AG08396 (cell line): ENCODE measurements at regions not wholly inside any gene's neighbourhood (a gene's known extent, or its start where the extent isn't known, plus 50 kb on each side); places are given as distances from the start of the nearest gene placed in this dataset.
"Not testable (repeated sequence)": the region's sequence is repeated elsewhere in the genome, so short reads cannot be mapped to it uniquely, and the experiment has no call there.

ENCODE experiments used
- DNase-seq: peaks from one replicate; pipeline ENCODE4 v3.0.0; 2012; ENCODE audit warnings: low spot score, mixed read lengths

DNA sequence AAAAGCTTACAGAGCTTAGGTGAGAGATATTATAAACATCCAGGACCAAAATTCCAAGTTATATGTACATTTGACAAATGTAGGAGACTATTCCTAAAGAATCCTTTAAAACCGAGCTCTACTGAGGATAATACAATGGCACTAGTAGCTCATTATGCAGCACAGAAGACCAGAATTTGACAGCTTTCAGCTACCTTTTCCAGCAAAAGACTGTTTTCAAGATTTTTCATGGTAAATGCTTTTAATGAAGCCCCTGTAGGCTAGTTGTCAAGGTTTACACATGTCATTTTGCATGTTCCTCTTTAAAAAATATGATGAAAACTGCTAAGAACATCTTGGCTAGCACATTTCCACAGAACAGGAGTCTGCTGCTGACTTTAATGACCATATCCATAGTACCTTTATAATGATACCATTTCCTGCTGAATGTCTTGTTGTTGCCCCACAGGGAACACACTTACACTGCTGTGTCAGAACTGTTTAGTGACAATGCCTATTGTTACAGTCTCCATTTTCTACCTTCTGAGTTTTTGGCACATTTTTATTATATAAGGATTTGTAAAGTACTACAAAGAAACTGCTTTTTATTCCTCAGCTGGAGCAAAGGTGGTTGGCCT is 1382.3 kb downstream of the RAPGEF2 start:
- DNase-seq = no peak

DNA sequence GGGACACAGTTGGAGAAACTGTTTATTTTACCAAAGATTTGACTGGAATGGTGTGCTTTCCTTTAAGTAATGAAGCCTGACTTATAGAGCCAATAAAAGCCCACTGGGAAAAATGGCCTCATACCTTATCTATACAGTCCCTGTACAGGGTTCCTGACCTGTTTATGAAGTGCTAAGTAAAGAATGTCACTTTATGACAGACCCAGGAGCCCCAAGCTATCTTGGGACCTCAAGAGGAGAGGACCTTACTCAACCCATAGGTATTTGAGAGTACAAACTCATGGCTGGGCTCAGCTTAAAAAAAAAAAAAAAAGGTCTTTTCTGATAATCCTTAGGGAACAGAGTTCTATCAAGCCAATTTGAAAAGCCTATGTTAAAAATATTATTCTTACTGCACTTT is 1389.3 kb downstream of the RAPGEF2 start:
- no peak for DNase-seq

DNA sequence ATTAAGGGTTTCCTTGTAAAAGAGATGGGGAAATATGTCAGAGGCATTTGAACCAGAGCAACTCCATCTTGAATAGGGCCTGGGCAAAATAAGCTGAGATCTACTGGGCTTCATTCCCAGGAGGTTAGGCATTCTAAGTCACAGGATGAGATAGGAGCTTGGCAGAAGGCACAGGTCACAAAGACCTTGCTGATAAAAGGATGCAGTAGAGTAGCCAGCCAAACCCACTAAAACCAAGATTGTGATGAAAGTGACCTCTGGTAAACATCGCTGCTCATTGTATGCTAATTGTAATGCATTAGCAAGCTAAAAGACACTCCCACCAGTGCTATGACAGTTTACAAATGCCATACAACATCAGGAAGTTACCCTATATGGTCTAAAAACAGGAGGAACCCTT is 1390.3 kb downstream of the RAPGEF2 start:
- DNase-seq = no peak

DNA sequence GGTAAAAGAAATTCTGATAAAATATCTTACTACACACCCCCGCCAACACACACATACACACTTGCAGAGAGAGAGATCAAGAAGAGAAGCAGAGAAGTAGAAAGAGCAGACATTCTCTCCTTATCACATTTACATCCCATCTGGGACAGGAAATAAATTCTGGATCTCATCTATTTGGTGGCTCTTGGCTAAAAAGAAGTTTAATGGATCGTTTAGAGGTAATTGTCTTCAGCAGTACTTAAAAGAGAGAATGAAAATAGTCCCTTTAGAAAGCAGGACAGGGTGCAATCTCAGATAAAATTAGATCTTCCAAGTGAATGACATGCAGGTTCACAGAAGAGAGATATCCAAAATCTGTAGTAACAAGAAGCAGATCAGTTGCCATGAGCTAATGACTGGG is 1392.5 kb downstream of the RAPGEF2 start:
- no peak for DNase-seq

DNA sequence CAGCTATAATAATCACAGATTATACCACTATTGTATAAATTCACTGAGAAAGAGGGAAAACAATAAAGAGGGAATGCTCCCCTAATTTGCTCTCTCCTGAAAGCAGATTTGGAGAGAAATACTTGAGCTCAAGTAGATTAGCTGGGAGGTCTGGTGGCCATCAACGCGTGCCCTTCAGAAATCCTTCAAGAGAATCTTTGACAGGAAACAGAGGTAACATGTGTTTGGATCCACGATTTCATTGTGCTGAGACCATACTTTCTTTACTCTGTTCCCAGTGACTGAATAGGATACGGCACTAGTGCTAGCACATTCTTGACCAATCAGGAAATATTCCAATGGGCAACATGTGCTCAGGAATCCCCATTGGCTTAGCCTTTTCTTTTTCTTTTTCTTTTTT is 1395.3 kb downstream of the RAPGEF2 start:
- no peak for DNase-seq

- DNase-seq = no peak
Measured at GRCh38 chr4:160505724-160506123, 1402.8 kb downstream of the RAPGEF2 start.

- no peak for DNase-seq
Measured at GRCh38 chr4:160510928-160511327, 1408.0 kb downstream of the RAPGEF2 start.

GRCh38 chr4:160514126-160514525 is 1411.2 kb downstream of the RAPGEF2 start:
- DNase-seq = no peak

DNA sequence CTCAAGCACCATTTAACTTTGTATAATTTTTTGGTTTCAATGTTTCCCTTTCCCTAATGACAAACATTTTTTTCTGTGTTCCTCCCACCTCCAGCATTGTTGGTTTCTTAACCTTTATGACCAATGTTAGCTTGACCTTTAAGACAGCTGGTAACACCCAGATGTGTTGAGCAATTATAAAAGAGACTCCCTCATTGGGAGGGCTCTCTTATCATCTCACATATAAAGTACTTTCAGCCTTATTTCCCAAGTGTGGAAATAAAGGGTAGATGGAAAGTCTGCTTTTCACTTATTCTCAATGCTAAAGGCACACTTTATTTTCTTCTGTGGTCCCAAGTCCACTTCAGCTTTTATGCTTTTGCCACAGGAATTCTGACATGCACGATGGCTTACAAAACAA is 1420.4 kb downstream of the RAPGEF2 start:
- no peak for DNase-seq

GRCh38 chr4:160537681-160538080 is 1434.8 kb downstream of the RAPGEF2 start:
- DNase-seq = no peak

DNA sequence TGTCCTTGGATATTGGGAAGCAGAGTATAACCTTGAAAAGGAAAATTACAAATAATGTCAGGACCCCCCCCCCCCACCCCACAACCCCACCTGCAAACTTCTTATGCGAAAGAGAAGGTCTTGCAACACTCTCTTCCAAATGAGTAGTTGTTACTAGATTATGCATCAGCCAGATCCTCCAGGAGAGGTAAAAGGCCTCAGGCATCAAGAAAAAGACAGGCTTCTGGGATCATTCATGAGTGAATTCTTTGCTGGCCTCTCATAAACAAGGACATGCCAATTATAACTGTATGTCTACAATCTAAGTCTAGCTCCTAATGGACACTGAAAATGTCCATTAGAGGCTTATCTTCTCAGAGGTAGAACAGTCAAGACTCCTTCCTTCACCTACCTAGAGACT is 1443.3 kb downstream of the RAPGEF2 start:
- DNase-seq = no peak

DNA sequence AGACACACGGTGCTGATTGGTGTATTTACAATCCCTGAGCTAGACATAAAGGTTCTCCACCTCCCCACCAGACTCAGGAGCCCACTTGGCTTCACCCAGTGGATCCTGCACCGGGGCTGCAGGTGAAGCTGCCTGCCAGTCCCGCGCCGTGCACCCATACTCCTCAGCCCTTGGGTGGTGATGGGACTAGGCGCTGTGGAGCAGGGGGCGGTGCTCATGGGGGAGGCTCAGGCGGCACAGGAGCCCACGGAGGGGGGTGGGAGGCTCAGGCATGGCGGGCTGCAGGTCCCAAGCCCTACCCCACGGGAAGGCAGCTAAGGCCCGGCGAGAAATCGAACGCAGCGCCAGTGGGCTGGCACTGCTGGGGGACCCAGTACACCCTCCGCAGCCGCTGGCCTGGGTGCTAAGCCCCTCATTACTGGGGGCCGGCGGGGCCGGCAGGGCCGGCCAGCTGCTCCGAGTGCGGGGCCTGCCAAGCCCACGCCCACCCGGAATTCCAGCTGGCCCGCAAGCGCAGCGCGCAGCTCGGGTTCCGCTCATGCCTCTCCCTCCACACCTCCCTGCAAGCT is 1447.2 kb downstream of the RAPGEF2 start:
- not testable (repeated sequence) for DNase-seq

- no peak for DNase-seq
Measured at GRCh38 chr4:160562661-160563060, 1459.8 kb downstream of the RAPGEF2 start.

DNA sequence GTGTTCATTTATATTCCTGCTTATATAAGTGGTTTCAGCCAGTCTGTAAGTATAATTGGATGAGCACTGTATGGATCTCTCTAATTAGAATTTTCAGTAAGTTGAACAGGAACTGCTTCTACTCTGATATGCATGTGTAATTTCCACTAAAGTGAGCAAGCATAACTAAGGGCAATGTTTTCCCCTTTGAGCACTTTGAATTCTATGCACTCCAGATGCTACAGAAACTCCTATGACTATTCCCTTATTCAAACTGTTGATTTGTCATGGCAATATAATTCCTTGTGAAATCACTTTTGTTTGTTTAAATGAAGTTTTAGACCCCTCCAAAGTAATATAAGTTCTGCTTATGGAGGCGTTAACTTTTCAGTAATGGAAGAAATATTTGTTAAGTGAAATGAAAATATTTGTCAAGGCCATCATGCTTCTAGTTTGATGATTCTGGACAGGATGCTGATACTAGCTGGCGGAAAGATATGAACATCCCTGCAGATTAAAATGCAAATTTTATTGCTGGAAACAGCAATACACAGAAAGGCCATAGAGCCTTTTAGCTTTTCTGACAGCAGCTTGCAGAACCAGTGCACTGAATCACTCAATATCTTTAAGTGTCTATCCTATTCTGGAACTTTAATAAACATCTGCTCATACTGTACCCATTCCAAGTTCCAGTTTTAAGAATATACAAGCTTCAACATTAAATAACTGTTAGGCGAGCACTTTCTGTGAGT is 1460.8 kb downstream of the RAPGEF2 start:
- DNase-seq = no peak

DNA sequence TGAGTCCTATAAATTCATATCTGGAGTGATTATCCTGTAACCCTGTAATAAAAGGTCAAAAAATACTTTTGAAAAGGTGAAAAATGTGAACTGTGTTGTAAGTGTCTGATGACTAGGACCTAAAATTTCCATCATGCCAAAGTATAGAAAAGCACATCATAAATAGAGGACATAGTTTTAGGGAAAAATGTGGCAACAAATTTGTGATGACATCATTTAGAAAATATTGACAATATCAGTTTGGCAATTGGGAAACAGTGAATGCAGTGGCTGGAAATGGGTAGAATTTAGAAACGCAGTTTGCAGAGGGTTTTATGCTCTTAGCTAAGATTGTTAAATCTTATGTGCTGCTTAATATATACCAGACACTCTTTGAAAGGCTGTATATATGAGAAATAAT is 1464.8 kb downstream of the RAPGEF2 start:
- no peak for DNase-seq

GRCh38 chr4:160570271-160570670 is 1467.4 kb downstream of the RAPGEF2 start:
- DNase-seq = no peak

- not testable (repeated sequence) for DNase-seq
Measured at GRCh38 chr4:160574272-160574671, 1471.4 kb downstream of the RAPGEF2 start.

- no peak for DNase-seq
Measured at GRCh38 chr4:160580581-160580980, 1477.7 kb downstream of the RAPGEF2 start.

GRCh38 chr4:160592258-160592657 is 1489.4 kb downstream of the RAPGEF2 start:
- DNase-seq = no peak

GRCh38 chr4:160595646-160596045 is 1492.8 kb downstream of the RAPGEF2 start:
- no peak for DNase-seq

GRCh38 chr4:160604541-160604940 is 1501.7 kb downstream of the RAPGEF2 start:
- no peak for DNase-seq

DNA sequence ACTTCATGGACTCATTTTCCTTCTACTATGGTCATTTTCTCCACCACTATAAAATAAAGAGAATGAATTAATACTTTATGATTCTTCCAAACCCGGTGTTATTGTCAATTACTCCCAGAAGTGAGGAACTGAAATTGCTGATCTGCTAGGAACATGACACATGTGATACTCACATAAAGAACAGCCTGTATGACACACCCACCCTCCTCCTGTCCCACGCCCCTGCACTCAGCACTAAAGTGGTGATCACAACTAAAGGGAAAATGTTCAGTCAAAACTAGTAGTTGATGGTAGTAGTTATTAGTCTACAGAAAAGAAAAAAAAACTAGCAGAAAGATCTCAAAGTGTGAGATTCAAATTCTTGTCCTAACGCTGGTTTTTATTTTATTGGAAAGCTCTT is 1508.3 kb downstream of the RAPGEF2 start:
- no peak for DNase-seq

- DNase-seq = no peak
Measured at GRCh38 chr4:160631044-160631443, 1528.2 kb downstream of the RAPGEF2 start.

- DNase-seq = no peak
Measured at GRCh38 chr4:160652790-160653189, 1511.0 kb downstream of the FSTL5 start.
